Stimulated activated naive B cell treated with anti-CD40 and anti-IgM and Interleukin-4, amounts not matched to agents 10 μg/mL and 1 μg/mL and 100 μg/mL, for 72 hours (primary cell): ENCODE measurements at regions not wholly inside any gene's neighbourhood (a gene's known extent, or its start where the extent isn't known, plus 50 kb on each side); places are given as distances from the start of the nearest gene placed in this dataset.
"Not testable (repeated sequence)": the region's sequence is repeated elsewhere in the genome, so short reads cannot be mapped to it uniquely, and the experiment has no call there.

Experiments used
- ATAC-seq, 2 donors: fragments of 150-1000 bp; cut with Tn5 transposase; replicated peaks; 2 replicates each; pipeline ENCODE4 v1.10.0; 2021; ENCODE audit warnings: moderate library complexity in 1 of 2
- DNase-seq: peaks from one replicate; pipeline ENCODE4 v3.0.0; 2021
- H3K27ac Mint-ChIP-seq: one replicate; pipeline ENCODE4 v1.8.0; 2022; ENCODE audit warnings: mild to moderate bottlenecking, mixed read lengths
- H3K27me3 Mint-ChIP-seq, 2 donors: one replicate each; pipeline ENCODE4 v1.8.0; 2022; ENCODE audit warnings: mixed read lengths in 2 of 2
- H3K36me3 Mint-ChIP-seq, 2 donors: one replicate each; pipeline ENCODE4 v1.8.0; 2022; ENCODE audit warnings: mixed read lengths in 2 of 2, mild to moderate bottlenecking in 1 of 2
- H3K4me1 Mint-ChIP-seq, 2 donors: one replicate each; pipeline ENCODE4 v1.8.0; 2022; ENCODE audit warnings: mixed read lengths in 2 of 2, mild to moderate bottlenecking in 1 of 2
- H3K4me3 Mint-ChIP-seq, 2 donors: one replicate each; pipeline ENCODE4 v1.8.0; 2022; ENCODE audit warnings: mild to moderate bottlenecking in 2 of 2, mixed read lengths in 2 of 2, moderate library complexity in 1 of 2
- H3K9me3 Mint-ChIP-seq, 2 donors: one replicate each; pipeline ENCODE4 v1.8.0; 2022; ENCODE audit warnings: mixed read lengths in 2 of 2, mild to moderate bottlenecking in 1 of 2

DNA sequence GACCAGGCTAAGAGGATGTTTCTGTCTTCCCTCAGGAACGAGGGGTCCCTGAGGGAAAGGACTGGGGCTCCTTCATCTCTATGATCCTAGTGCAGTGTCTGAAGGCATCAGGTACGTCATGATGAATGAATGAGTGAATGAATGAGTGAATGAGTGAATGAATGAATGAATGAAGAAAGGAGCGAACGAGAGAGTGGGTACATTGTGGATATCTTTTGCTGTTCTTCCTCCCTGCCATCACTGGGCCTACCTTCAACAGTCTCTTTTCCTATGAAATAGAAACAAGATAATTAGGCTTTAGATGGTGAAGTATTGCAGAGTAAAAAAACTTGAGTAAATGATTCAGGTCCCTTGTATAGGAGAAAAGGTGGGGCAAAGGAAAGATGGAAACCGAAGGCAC lies 111.3 kb upstream of the CRHR1 start:
- Mint-ChIP-seq H3K9me3 (no peaks in the 10 kb centered on the region), H3K4me3 (no peak overlapping the region), H3K27ac (no peak overlapping the region), H3K27me3 (peaks cover 27 to 28% of the 10 kb centered on the region in 2 donors), H3K36me3 (no peaks in the 10 kb centered on the region), H3K4me1 (no peaks in the 10 kb centered on the region)
- DNase-seq (no peak), ATAC-seq (no peak)

GRCh38 chr17:45673759-45674158 lies 110.4 kb upstream of the CRHR1 start:
- ATAC-seq, H3K4me3 Mint-ChIP-seq, H3K27ac Mint-ChIP-seq, DNase-seq, H3K36me3 Mint-ChIP-seq, H3K4me1 Mint-ChIP-seq, H3K9me3 Mint-ChIP-seq: not testable (repeated sequence)
- peaks cover 26 to 34% of the 10 kb centered on the region in 2 donors for H3K27me3 Mint-ChIP-seq

DNA sequence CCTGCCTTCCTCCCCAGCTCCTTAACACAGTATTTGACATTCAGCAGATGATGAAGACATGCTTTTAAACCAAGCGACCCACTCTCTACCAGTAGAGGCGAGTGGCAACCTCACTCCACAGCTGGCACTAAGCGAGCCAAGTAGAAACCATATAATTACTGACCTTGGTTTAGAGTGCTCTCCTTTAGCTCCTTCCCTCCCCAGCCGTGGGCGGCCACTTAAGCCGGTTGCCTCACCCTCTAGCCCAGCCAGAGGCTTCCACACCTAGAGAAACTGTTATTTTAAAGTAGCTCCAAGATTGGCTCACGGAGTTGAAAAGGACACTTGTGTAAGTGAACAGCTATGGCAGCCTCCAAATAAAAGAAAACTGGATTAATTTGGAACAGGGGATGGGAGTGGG lies 109.1 kb upstream of the CRHR1 start:
- no peaks in the 10 kb centered on the region for H3K36me3 Mint-ChIP-seq

DNA sequence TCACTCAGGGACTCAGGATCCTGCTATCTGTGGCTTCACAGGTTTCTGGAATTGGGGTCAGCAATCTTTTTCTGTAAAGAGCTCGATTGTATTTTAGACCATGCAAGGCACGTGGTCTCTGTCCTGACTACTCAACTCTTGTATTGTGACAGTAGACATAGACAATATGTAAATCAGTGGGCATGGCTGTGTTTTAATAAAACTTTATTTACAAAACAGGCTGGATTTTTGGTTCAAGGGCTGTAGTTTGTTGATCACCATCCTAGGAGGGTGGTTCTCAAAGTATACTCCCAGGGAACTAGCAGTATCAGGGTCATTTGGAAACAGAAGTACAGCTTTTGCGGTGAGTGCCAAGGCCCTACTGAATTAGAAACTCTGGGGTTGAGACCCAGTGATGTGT lies 108.2 kb upstream of the CRHR1 start:
- no peak overlapping the region for H3K4me3 Mint-ChIP-seq
- H3K4me1 Mint-ChIP-seq = no peaks in the 10 kb centered on the region
- ATAC-seq (no peak), DNase-seq (no peak)
- H3K27me3 Mint-ChIP-seq = peaks cover 27 to 41% of the 10 kb centered on the region in 2 donors
- H3K9me3 Mint-ChIP-seq = peaks cover 0 to 2% of the 10 kb centered on the region in 2 donors
- no peak overlapping the region for H3K27ac Mint-ChIP-seq
- H3K36me3 Mint-ChIP-seq = no peaks in the 10 kb centered on the region

More for the DNA sequence above, 109.1 kb upstream of the CRHR1 start:
- H3K27ac Mint-ChIP-seq = no peak overlapping the region
- ATAC-seq = no peak
- no peak for DNase-seq
- no peak overlapping the region for H3K4me3 Mint-ChIP-seq
- peaks cover 26 to 34% of the 10 kb centered on the region in 2 donors for H3K27me3 Mint-ChIP-seq
- peaks cover 0 to 2% of the 10 kb centered on the region in 2 donors for H3K9me3 Mint-ChIP-seq
- no peaks in the 10 kb centered on the region for H3K4me1 Mint-ChIP-seq

DNA sequence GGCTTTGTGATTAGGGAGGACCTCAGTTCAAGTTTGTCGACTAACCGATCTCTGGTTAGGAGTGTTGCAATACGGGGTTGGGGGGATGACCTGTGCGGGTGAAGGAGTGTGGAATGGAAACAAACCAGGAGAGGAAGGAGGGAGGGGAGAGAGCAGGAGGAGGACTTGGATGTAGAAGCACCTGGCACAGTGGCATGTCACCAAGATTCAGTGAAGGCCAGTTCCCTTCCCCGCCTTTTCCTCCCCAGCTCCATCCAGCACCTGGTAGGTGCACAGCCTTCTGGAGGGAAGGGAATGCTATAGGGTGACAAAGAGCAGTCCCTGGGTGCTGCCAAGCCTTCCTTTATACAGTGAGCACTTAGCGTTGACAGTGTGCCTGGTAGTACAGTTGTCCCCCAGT lies 107.4 kb upstream of the CRHR1 start:
- Mint-ChIP-seq H3K36me3 (no peaks in the 10 kb centered on the region), H3K4me1 (no peaks in the 10 kb centered on the region), H3K27ac (no peak overlapping the region), H3K4me3 (no peak overlapping the region), H3K27me3 (peaks cover 35 to 48% of the 10 kb centered on the region in 2 donors), H3K9me3 (peaks cover 0 to 2% of the 10 kb centered on the region in 2 donors)
- no peak for ATAC-seq
- DNase-seq = no peak

DNA sequence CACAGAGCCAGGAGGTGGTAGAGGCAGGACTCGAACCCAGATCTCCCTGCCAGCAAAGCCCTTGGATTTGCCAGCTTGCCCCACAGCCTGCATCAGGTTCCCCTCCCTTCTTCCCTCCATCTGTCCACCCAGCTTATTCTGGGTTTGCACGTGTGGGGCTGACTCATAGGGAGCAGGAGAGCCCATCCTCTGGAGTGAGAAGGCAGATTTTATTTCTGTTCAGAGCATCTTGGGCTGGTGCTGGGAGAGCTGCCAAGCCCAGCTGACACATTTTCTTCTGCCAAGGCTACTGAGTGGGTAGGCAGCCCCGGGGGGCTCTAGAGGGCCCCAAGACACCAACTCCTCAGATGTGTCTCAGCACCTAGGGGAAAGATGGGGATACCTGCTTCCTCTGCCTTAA lies 106.3 kb upstream of the CRHR1 start:
- no peak overlapping the region for H3K4me3 Mint-ChIP-seq
- H3K4me1 Mint-ChIP-seq = no peaks in the 10 kb centered on the region
- no peak overlapping the region for H3K27ac Mint-ChIP-seq
- H3K9me3 Mint-ChIP-seq = peaks cover 0 to 2% of the 10 kb centered on the region in 2 donors
- DNase-seq (no peak), ATAC-seq (no peak)
- H3K36me3 Mint-ChIP-seq = no peaks in the 10 kb centered on the region
- peaks cover 38 to 45% of the 10 kb centered on the region in 2 donors for H3K27me3 Mint-ChIP-seq

DNA sequence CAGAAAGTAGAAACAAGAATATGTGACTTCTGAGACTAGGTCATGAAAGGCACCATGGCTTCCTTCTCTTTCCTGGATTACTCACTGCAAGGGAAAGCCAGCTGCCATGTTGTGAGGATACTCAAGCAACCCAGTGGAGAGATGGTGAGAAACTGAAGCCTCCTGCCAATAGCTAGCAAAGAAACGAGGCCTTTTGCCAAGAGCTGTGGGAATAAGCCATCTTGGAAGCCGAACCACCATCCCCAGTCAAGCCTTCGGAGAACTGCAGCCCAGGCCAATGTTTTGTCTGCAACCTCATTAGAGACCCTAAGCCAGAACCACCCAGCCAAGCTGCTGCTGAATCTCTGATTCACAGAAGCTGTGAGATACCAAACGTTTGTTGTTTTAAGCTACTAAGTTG lies 104.7 kb upstream of the CRHR1 start:
- Mint-ChIP-seq H3K4me1 (no peaks in the 10 kb centered on the region), H3K27ac (no peak overlapping the region), H3K4me3 (no peak overlapping the region), H3K9me3 (peaks cover 0 to 2% of the 10 kb centered on the region in 2 donors), H3K36me3 (no peaks in the 10 kb centered on the region), H3K27me3 (peaks cover 32 to 36% of the 10 kb centered on the region in 2 donors)
- DNase-seq (no peak), ATAC-seq (no peak)

GRCh38 chr17:45680360-45680759 lies 103.8 kb upstream of the CRHR1 start:
- Mint-ChIP-seq H3K27ac (no peak overlapping the region), H3K36me3 (no peaks in the 10 kb centered on the region), H3K4me1 (no peaks in the 10 kb centered on the region), H3K27me3 (peaks cover 30 to 34% of the 10 kb centered on the region in 2 donors), H3K4me3 (no peak overlapping the region), H3K9me3 (peaks cover 0 to 2% of the 10 kb centered on the region in 2 donors)
- ATAC-seq (no peak), DNase-seq (no peak)

- Mint-ChIP-seq H3K9me3 (peaks cover 0 to 2% of the 10 kb centered on the region in 2 donors), H3K4me1 (no peaks in the 10 kb centered on the region), H3K27ac (no peak overlapping the region), H3K27me3 (peaks cover 32 to 44% of the 10 kb centered on the region in 2 donors), H3K4me3 (no peak overlapping the region), H3K36me3 (no peaks in the 10 kb centered on the region)
- no peak for ATAC-seq
- DNase-seq = no peak
Observed at GRCh38 chr17:45681706-45682105, 102.4 kb upstream of the CRHR1 start.

- no peaks in the 10 kb centered on the region for H3K36me3 Mint-ChIP-seq
- no peak overlapping the region for H3K4me3 Mint-ChIP-seq
- no peak overlapping the region for H3K27ac Mint-ChIP-seq
- DNase-seq (no peak), ATAC-seq (no peak)
- H3K27me3 Mint-ChIP-seq = peaks cover 34 to 56% of the 10 kb centered on the region in 2 donors
- H3K9me3 Mint-ChIP-seq = no peaks in the 10 kb centered on the region
- no peaks in the 10 kb centered on the region for H3K4me1 Mint-ChIP-seq
Observed at GRCh38 chr17:45686250-45686649, 97.9 kb upstream of the CRHR1 start.

- Mint-ChIP-seq H3K4me3 (no peak overlapping the region), H3K36me3 (no peaks in the 10 kb centered on the region), H3K9me3 (no peaks in the 10 kb centered on the region), H3K27ac (no peak overlapping the region), H3K27me3 (peaks cover 29 to 57% of the 10 kb centered on the region in 2 donors), H3K4me1 (no peaks in the 10 kb centered on the region)
- DNase-seq (no peak), ATAC-seq (no peak)
Observed at GRCh38 chr17:45687594-45687993, 96.5 kb upstream of the CRHR1 start.

GRCh38 chr17:45688353-45688752 lies 95.8 kb upstream of the CRHR1 start:
- Mint-ChIP-seq H3K4me3 (no peak overlapping the region), H3K4me1 (no peaks in the 10 kb centered on the region), H3K27me3 (peaks cover 31 to 61% of the 10 kb centered on the region in 2 donors), H3K9me3 (no peaks in the 10 kb centered on the region), H3K36me3 (no peaks in the 10 kb centered on the region), H3K27ac (no peak overlapping the region)
- no peak for DNase-seq
- ATAC-seq = no peak

- no peaks in the 10 kb centered on the region for H3K36me3 Mint-ChIP-seq
- no peak overlapping the region for H3K27ac Mint-ChIP-seq
- DNase-seq = no peak
- peaks cover 34 to 65% of the 10 kb centered on the region in 2 donors for H3K27me3 Mint-ChIP-seq
- H3K9me3 Mint-ChIP-seq = no peaks in the 10 kb centered on the region
- no peak overlapping the region for H3K4me3 Mint-ChIP-seq
- no peak for ATAC-seq
- no peaks in the 10 kb centered on the region for H3K4me1 Mint-ChIP-seq
Observed at GRCh38 chr17:45688820-45689219, 95.3 kb upstream of the CRHR1 start.

GRCh38 chr17:45689451-45689850 lies 94.7 kb upstream of the CRHR1 start:
- Mint-ChIP-seq H3K27ac (no peak overlapping the region), H3K4me1 (no peaks in the 10 kb centered on the region)
- ATAC-seq = no peak

GRCh38 chr17:45690625-45691275 lies 93.4 kb upstream of the CRHR1 start:
- Mint-ChIP-seq H3K4me1 (no peaks in the 10 kb centered on the region), H3K9me3 (no peaks in the 10 kb centered on the region), H3K27me3 (peaks cover 35 to 56% of the 10 kb centered on the region in 2 donors), H3K27ac (no peak overlapping the region), H3K4me3 (no peak overlapping the region), H3K36me3 (no peaks in the 10 kb centered on the region)
- DNase-seq (no peak), ATAC-seq (no peak)

More at GRCh38 chr17:45689451-45689850, 94.7 kb upstream of the CRHR1 start:
- Mint-ChIP-seq H3K27me3 (peaks cover 35 to 65% of the 10 kb centered on the region in 2 donors), H3K9me3 (no peaks in the 10 kb centered on the region), H3K36me3 (no peaks in the 10 kb centered on the region), H3K4me3 (no peak overlapping the region)
- DNase-seq = no peak
